Hepatocyte (in vitro differentiated cells): ENCODE measurements at regions not wholly inside any gene's neighbourhood (a gene's known extent, or its start where the extent isn't known, plus 50 kb on each side); places are given as distances from the start of the nearest gene placed in this dataset.

Experiments used
- EZH2 ChIP-seq: fragments of 200-600 bp; sonication (generic); IDR thresholded peaks from 2 replicates; pipeline ENCODE4 v1.6.1; 2016; ENCODE audit warnings: antibody characterized with exemption, mild to moderate bottlenecking, borderline replicate concordance
- EZH2phosphoT487 ChIP-seq: fragments of 200-600 bp; sonication (generic); IDR thresholded peaks from one replicate; pipeline ENCODE4 v1.6.1; 2018; ENCODE audit warnings: antibody characterized with exemption, mild to moderate bottlenecking, low read depth, moderate library complexity; ENCODE audit not compliant: unreplicated experiment, severe bottlenecking
- TF ChIP-seq, protein P1 (sequence below): fragments of 200-600 bp; sonication (generic); IDR thresholded peaks from 2 replicates; pipeline ENCODE4 v1.5.1; 2016; ENCODE audit warnings: antibody characterized with exemption, mild to moderate bottlenecking; ENCODE audit not compliant: poor library complexity

GRCh38 chr14:65191716-65192115 is 89.4 kb upstream of the MAX start:
- TF ChIP-seq, protein P1, sequence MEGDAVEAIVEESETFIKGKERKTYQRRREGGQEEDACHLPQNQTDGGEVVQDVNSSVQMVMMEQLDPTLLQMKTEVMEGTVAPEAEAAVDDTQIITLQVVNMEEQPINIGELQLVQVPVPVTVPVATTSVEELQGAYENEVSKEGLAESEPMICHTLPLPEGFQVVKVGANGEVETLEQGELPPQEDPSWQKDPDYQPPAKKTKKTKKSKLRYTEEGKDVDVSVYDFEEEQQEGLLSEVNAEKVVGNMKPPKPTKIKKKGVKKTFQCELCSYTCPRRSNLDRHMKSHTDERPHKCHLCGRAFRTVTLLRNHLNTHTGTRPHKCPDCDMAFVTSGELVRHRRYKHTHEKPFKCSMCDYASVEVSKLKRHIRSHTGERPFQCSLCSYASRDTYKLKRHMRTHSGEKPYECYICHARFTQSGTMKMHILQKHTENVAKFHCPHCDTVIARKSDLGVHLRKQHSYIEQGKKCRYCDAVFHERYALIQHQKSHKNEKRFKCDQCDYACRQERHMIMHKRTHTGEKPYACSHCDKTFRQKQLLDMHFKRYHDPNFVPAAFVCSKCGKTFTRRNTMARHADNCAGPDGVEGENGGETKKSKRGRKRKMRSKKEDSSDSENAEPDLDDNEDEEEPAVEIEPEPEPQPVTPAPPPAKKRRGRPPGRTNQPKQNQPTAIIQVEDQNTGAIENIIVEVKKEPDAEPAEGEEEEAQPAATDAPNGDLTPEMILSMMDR = no peak
- TF ChIP-seq EZH2 (no peak), EZH2phosphoT487 (no peak)
